COLO668 (cell line): ENCODE measurements at regions not wholly inside any gene's neighbourhood (a gene's known extent, or its start where the extent isn't known, plus 50 kb on each side); places are given as distances from the start of the nearest gene placed in this dataset.

Experiments
- DNase-seq: peaks from one replicate; lab custom pipeline; 2025; ENCODE audit not compliant: unreplicated experiment; lab: John Stamatoyannopoulos, UW

DNA sequence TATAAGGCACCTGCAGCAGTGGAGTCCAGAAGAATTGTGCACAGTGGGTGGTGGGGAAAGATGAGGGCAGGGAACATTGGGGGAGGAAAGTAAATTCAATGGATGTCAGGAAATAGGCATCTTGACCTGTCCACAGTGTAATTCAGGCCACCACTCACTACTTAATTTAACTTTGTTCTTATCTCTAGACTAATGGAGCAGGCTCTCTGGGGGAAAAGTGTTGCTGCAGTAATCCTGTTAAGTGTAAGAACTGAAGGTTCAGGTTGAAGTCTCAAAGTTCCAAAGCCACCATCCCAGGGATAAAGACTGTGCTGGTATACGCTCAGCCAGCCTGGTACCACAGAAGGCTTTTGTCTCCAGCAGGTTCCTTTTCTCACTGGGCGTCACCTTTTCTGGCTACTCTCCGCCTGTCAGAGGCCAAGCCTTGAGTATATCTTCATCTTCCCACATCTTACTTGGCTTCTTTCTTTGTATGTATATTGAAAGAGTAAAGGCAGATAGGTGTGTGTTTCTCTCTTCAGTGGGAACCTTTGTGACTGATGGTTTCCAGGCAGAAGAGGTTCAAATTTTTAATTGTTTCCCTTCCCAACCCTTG lies 150.9 kb upstream of the DMRT1 start:
- no peak for DNase-seq

DNA sequence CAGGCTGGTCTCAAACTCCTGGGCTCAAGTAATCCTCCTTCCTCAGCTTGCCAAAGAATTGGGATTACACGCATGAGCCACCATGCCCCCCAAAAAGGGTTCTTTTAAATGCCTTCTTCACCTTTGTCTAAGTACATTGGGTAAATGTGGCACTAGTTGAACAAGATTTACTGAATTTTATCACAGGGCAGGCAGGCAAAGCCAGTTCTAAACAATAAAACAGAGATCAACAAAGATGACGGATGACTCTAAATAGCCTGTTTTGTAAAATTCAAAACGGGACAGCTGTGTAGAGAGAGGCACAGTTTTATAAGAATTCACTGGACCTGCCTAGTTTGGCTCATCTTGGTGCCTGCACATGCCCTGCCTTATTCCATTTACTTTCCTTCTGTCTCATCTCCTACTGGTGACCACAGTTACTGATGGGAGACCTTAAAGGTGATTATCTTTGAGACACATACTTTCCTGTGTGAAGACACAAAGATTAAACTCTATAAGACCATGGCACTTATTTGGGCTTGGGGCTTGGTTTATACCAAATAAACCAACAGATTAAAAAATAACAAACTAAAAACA lies 149.6 kb upstream of the DMRT1 start:
- no peak for DNase-seq

DNA sequence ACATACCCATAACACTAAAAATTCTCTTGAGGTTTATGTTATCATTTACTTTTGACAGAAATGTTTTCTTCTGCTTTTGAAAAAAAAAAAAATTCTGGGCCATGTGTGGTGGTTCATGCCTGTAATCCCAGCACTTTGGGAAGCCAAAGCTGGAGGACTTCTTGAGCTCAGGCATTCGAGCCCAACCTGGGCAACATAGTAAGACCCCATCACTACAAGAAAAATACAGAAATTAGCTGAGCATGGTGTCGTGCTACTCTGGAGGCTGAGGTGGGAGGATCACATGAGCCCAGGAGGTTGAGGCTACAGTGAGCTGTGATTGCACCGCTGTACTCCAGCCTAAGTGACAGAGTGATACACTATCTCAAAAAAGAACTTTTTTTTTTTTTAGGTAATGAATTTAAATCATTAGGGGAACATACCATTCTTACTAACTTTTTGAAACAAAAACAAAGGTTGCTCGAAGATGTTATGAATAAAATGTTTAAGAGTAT lies 148.8 kb upstream of the DMRT1 start:
- no peak for DNase-seq

DNA sequence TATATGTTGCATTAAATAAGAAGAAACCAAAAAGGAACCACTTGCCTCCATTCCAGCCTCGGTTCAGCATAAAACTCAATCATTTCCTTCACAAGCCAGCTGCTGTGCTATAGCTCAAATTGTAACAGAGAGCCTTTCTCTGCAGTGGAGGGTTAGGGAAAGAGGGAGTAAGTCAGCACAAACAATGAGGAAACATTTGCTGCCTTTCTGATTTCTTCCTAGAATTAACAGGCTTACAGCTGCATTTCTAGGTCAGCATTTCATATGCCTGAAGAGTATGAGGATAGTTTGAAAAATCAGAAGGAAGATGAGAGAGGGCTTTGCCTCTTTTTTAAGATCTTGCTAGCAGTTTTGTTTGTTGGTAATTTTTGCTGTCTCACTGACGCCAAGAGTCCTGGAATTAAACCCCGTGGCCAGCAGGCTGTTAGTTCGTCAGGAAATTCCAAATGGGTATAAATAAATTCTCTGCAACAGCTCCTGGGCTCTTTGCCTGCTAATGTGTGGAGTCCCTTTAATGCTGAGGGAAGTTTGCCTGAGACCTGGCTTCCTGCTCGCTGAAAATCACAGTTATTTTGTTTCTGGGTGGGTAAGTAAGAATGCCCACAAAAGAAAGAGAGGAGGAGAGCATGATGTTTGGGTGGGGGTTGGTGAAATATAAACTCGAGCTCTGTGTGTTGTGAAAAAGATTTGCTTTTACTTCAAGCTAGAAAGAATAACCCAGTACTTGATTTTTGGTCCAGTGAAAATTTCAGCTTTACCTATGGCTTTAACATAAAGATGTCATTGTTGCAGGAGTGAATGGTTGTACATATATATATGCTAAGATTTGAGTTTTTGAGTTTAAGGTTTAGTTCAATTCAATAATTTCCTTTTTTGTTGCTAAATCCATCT lies 148.1 kb upstream of the DMRT1 start:
- no peak for DNase-seq

DNA sequence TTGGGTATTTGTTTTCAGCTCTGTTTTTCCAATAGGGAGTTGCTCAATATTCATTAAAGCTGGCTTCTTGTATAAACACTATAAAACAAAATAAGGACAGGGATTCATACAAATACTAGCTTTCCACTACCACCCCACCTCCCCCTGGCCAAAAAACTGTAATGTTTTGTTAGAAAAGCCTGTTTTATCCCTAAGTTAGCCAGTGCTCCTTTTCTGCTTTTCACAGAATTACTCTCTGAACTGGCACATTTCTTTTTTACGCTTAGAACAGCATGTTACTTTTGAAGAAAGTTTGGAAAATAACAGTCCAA lies 147.4 kb upstream of the DMRT1 start:
- no peak for DNase-seq

DNA sequence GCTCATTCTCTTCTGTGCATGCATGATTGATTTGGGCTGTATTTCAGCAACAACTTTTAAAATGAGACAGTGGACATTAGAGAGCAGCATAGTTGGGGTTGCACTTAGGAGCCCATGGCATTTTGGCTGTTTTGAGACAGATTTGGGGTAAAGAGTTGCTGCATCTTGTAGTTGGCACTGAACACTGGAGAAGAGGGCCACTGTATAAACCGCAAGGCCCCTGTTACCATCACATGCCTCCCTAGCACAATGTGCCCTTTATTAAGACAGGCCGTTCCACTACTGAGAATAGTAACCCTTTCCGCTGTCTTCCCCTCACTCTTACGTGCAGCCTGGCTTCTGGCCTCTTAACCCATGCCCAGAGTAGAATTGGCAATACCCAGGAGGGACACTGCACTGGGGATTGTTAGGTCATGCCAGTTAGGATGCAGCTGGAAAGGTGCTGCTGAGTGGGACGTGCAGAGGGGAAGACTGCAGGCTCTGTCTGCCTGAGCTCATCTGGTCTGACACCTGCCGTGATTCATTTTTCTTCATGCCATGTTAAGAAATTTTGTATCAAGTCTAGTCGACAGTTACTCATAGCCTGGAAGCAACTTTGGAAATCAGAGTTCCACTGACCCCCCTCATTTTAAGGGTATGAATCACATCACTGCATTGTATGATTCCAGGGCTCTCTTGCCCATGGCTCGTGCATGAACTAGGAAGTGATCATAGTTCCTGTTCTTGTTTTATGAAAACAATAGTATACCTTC lies 146.9 kb upstream of the DMRT1 start:
- no peak for DNase-seq

DNA sequence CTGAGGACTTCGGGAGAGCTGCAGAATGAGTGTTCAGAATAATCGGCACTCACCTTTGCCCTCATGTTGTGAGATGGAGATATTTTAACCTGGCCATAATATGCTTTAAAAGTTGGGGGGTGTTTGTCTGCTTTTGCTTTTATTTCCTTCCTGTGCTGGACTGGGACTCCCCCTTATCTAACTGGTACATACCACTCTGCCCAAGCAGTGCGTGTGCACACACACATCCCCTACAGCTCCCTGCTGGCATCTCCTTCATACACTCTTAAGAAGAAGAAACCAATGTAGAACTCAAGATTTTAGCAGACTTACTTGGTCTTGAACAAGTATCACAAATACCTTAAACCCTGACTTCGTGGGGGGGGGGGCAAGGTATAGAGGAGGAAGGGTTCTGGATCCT lies 146.2 kb upstream of the DMRT1 start:
- no peak for DNase-seq

DNA sequence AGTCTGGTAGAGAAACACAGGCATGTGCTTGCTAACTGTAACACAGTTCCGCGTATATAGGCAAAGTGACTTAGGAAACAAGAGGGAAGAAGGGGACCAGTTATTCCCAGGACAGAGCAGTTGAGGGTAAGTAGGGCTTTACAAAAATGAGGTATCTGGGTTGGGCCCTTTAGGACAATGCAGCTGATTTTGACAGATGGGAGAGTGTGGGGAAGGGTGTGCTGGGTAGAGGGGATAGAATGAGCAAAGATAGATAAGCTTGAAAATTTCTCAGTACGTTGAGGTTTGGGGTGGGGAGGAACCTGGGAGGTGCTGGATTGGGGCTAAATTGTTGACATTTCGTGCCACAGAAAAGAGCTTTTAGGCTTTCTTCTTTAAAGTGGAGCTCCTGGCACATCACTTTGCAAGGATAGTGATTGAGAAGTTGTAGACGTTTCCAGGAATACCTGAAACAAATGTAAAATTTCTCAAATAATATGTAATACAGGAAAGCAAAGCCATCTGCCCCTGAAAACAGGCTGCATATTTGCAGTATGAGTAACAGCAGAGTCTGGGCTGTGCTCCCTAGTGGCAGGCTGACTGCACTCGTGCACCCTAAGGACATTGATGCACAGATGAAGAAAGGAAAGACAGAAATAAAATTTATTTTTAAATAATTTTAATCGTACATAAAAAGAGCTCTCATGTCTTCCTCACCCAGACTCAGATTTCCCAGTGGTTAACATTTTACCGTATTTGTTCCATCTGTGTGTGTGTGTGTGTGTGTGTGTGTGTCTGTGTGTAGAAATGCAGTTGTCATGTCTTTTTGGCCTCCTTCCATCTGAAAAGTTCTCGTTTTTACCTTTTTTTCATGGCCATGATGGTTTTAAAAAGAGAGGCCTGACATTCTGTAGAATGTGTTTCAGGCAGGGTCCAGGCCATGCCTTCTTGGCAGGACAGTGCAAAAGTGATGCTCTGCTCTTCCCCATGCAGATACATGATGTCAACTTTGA lies 144.9 kb upstream of the DMRT1 start:
- no peak for DNase-seq

DNA sequence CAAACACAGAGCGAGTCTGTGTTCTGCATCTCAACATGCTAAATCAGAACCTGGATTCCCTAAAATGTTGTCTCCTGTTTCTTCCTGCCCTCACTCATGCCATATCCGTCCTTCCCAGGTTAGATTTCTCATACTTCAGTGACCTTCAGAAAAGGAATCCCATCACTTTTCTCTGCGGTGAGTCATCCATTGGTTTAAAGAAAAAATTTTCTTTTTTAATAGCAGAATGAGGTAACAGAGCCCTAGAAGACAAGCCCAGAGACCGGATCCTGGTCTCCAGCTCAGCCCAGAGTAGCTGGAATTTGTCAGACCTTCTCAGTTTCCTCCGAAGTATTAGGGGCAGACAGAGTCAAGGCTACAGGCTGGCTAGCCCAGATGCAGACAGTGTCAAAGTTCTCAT lies 143.2 kb upstream of the DMRT1 start:
- no peak for DNase-seq

DNA sequence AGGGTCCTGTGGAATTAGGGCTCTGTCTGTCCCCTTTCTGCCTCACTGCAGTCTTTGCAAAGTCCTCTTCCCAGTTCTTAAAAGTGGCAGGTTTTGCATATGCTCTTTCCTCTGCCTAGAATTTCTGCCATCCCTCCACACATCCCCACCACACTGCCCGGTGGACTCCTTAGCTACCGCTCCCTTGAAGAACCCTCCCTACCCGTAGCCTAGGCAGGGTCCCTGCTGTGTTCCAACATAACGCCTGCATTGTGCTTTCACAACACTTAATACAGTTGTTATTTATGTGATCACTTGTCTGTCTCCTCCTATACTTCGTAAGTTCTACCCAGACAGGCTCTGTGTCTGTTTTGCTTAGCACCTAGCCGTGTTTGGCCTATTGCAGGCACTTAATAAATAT lies 142.5 kb upstream of the DMRT1 start:
- no peak for DNase-seq

DNA sequence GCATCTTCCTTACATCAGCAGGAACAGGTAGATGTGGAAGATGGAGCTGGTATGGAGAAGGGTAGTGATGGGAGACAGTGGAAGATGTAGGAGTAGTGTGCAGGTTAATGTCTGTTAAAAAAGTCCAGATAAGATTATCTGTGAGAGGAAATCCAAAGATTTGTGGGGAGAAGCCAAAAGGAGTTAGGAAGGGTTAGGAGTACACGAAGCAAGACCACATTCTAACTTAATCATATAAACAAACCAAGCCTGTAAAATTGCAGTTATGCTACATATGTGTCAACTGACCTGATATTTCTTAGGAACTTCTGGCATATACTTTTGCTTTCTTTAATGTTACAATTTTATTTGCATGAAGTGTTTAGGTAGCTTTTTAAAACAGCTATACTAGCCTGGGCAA lies 142.1 kb upstream of the DMRT1 start:
- DNase-seq, result no peak

DNA sequence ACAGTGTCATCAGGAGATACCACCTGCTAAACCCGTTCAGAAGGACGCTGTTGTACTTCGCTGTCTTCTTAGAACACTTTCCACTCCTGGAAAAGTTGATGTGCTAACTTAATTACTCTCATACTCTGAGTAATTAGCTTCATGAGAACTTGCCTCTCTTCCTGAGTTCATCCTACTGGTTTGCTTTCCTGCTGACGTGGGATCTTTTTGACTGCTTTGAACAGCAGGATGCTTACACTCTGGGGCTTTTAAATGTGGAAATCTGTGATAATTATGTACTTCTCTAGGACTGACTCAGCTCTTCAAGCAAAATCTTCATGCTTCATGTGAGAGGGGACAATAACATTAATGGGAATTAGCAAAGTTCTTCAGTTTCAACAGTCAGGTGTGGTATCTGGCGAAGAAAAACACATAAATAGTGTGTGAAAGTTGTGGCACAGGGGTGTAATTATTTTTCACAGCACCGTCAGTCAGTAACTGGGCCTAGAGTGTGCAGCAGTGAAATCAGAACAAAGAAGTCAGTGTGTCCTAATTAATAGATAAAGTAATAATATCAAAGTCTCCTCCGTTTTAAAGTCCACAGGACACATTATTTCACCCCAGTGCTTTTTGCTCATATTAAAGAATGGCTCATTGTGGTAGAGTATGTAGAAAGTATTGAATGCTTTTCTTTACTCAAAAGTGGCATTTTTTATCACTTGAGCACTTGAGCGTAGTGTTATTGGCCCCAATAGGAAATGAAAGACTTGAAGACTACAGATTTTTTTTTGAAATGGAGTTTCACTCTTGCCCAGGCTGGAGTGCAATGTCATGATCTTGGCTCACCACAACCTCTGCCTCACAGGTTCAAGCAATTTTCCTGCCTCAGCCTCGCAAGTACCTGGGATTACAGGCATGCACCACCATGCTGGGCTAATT lies 140.9 kb upstream of the DMRT1 start:
- no peak for DNase-seq

DNA sequence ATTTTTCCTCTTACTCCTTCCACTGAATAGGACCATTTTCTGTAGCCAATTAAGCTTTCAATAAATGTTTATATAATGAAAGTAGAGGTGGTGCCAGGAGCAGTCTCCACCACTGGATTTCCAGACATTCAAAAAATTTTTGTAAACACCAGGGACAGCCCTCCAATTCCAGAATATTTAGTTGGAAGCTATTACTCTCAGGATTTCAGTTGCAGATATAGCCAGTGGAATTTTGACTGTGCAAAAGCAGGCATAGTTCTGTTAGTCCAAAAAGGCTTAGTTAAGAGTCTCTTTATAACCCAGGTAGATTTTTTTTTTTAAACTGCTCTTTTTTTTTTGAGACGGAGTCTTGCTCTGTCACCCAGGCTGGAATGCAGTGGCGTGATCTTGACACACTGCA lies 138.1 kb upstream of the DMRT1 start:
- no peak for DNase-seq

DNA sequence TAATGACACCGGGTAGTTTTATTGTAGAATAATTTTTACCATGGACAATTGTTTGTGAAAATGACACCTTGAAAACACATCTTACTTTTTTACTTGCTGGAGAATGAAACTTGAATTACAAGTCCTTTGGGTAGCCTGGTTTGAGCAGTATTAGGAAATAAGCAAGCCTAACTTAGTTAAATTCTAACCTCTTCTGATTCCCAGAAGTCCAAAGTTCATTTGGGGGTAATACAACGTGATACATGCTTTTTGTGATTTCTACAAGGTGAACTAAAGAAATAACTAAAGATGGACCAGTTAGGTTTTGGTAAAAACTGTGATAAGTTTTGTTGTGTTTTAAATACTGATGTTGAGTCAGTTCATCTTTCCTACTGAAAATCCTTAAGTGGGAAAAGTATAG lies 135.4 kb upstream of the DMRT1 start:
- no peak for DNase-seq

DNA sequence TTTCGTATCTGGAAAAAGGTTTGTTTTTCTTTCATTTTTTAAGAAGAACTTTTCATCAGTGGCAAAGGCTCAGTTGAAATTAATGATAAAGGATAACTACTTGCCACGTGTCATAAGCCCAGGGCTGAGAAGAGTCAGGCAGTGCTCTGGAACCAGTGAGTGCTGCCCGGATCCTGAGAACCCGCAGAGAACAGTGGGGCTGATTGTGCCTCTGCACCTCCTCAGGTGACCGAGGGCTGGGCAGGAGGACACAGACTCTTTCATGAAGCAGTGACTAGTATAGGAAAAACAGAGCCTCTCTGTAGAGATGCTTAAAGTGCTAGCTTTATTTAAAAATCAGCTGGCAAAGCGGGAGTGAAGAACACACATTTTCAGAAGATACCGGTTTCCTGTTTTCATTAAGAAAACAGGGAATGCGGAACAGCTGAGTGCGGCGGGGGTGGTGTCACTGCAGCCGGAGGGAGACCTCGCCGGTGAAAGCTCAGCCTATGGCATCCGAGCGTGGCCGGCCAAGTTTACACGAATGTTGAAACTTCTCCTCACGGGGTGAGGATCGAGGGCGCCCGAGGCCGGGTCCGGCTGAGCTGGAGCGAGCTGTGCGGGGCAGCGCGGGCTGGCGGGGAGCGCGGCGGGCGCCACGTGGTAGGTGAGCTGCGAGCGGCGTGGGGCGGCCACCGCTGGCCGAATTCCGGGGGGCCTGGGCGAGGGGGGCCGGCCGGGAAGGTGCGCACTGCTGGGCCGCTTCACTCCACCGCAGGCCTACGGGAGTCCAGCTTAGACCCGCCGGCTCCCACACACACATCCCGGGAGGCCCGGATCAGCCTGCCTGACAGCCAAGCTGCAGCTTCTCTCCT lies 134.7 kb upstream of the DMRT1 start:
- DNase-seq, result peak; percentile 38

DNA sequence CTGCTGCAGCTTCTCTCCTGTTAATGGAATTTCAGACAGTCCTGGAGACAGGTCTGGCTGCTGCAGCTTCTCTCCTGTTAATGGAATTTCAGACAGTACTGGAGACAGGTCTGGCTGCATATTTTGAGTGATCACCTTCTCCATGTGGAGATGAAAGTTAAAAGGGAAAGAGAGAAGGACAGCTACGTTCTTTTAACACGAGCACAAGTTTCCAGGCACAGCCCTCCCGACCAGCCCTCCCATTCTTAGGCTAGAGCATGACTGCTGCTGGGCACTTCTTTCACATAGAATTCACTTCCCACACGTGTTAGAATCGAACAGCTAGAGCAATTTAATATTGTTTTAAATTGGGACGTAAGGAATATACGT lies 133.3 kb upstream of the DMRT1 start:
- DNase-seq, result no peak

DNA sequence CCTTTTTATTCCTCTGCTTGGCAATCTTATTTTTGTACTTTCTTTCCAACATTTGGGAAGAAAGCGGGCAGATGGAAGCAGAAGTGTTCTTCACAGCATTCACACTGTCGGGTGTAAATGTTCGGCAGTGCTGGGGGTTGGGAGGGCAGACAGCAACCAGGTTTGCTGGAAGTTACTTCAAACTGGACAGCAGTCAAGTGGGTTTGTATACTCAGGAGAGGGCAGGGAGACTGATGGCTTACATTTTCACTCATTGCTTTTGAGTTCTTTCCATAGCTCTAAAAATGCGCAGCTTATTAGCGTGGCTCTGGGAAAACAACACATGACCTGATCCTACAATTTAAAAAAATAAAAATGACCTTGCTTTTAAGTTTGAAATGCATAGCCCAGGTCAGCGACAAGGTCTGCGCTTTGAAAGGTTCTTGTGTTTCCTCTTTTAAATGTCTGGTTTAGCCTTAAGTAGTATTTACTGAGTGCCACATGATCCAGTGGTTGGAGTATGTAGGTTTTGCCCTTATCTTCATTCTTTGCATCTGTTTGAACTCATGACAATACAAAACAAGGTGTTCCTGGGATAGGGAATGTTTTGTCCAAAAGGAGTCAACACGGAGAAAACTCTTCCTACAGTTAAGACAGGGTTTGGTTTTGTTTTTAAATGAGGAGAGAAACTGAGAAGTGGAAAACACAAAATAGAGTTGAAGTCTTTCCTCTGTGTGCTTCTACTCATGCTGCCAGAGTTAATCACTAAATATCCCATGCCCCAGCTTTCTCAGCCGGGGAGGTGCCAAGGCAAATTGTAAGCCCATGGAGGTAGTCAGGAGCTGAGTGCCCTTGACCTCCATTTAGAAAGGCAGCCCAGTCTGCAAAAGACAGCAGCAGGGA lies 132.7 kb upstream of the DMRT1 start:
- DNase-seq, result no peak
